H1 (cell line): ENCODE measurements at regions not wholly inside any gene's neighbourhood (a gene's known extent, or its start where the extent isn't known, plus 50 kb on each side); places are given as distances from the start of the nearest gene placed in this dataset.

ENCODE experiments used
- CTCF ChIA-PET: fragments of 300-600 bp; sonication (Branson Sonifier 250); formaldehyde crosslinking; loops from one replicate; lab custom pipeline; 2021; ENCODE audit not compliant: partially characterized antibody; lab: Charles Lee
- POLR2A ChIA-PET: fragments of 300-600 bp; sonication (Branson Sonifier 250); formaldehyde crosslinking; loops from one replicate; lab custom pipeline; 2021; ENCODE audit warnings: inconsistent platforms; ENCODE audit not compliant: partially characterized antibody; lab: Charles Lee
- DNase-seq, 2 experiments: peaks; one replicate each; pipeline versions ENCODE4 v3.0.0 to v3.0.0-alpha.2; 2010 to 2022; ENCODE audit warnings: low spot score in 2 of 2, low read depth in 1 of 2, mixed read lengths in 1 of 2
- FAIRE-seq: peaks from 2 replicates; lab custom pipeline; 2011; peaks lifted over from hg19 to GRCh38; lab: Jason Lieb, UNC
- H2AFZ ChIP-seq: 2 replicates; pipeline ENCODE4 v1.8.1; 2012; ENCODE audit warnings: low read length, inconsistent platforms
- H2AK5ac ChIP-seq: 2 replicates; pipeline ENCODE4 v1.6.1; 2013; ENCODE audit warnings: low read depth, low read length
- H2BK120ac ChIP-seq: replicated peaks from 2 replicates; pipeline ENCODE3; 2013; ENCODE audit warnings: low read depth, low read length, inconsistent platforms
- H2BK12ac ChIP-seq: 2 replicates; pipeline ENCODE4 v1.6.1; 2013; ENCODE audit warnings: low read depth, low read length
- H2BK15ac ChIP-seq: 2 replicates; pipeline ENCODE4 v1.6.1; 2013; ENCODE audit warnings: low read length
- H2BK20ac ChIP-seq: 2 replicates; pipeline ENCODE4 v1.6.1; 2013; ENCODE audit warnings: low read length
- H2BK5ac ChIP-seq: 2 replicates; pipeline ENCODE4 v1.6.1; 2013; ENCODE audit warnings: low read depth, low read length
- H3K14ac ChIP-seq: 2 replicates; pipeline ENCODE4 v1.6.1; 2013; ENCODE audit warnings: inconsistent platforms; ENCODE audit not compliant: insufficient read length
- H3K18ac ChIP-seq: 2 replicates; pipeline ENCODE4 v1.6.1; 2013; ENCODE audit warnings: low read length; ENCODE audit errors: extremely low read depth
- H3K23ac ChIP-seq: 2 replicates; pipeline ENCODE4 v1.6.1; 2013; ENCODE audit warnings: inconsistent platforms; ENCODE audit not compliant: insufficient read length
- H3K23me2 ChIP-seq: 2 replicates; pipeline ENCODE4 v1.6.1; 2013; ENCODE audit warnings: low read depth, low read length
- H3K27ac ChIP-seq: 2 replicates; pipeline ENCODE4 v1.6.1; 2011; ENCODE audit warnings: low read depth, low read length, inconsistent platforms
- H3K27me3 ChIP-seq, 4 experiments: replicated peaks in 1 of 4; 1 replicate in 1 of 4; 2 replicates in 3 of 4; pipeline versions ENCODE4 v1.6.1 to v1.8.1; 2011 to 2013; ENCODE audit warnings: low read length in 3 of 4, mild to moderate bottlenecking in 3 of 4, inconsistent platforms in 2 of 4, mixed read lengths in 2 of 4, moderate library complexity in 1 of 4; ENCODE audit not compliant: control insufficient read depth in 3 of 4, insufficient read depth in 3 of 4; ENCODE audit errors: extremely low read depth in 1 of 4
- H3K36me3 ChIP-seq, 4 experiments: 2 replicates each; pipeline versions ENCODE4 v1.6.1 to v1.8.1; 2011 to 2013; ENCODE audit warnings: mild to moderate bottlenecking in 4 of 4, low read length in 3 of 4, moderate library complexity in 2 of 4, control low read depth in 1 of 4, inconsistent platforms in 1 of 4; ENCODE audit not compliant: insufficient read depth in 4 of 4, control insufficient read depth in 2 of 4
- H3K4ac ChIP-seq: replicated peaks from 2 replicates; pipeline ENCODE3; 2013; ENCODE audit warnings: low read length, low read depth, mixed read lengths, inconsistent platforms; ENCODE audit not compliant: insufficient read length
- H3K4me1 ChIP-seq, 4 experiments: replicated peaks in 1 of 4; 1 replicate in 1 of 4; 2 replicates in 3 of 4; pipeline versions ENCODE4 v1.6.1 to v1.8.1; 2011 to 2013; ENCODE audit warnings: low read length in 3 of 4, inconsistent platforms in 2 of 4, mixed read lengths in 1 of 4; ENCODE audit not compliant: insufficient read depth in 4 of 4, control insufficient read depth in 3 of 4
- H3K4me2 ChIP-seq, 2 experiments: 2 replicates each; pipeline versions ENCODE4 v1.6.1 to v1.8.1; 2011 to 2013; ENCODE audit warnings: low read depth in 2 of 2, low read length in 2 of 2, control low read depth in 1 of 2, inconsistent platforms in 1 of 2, mild to moderate bottlenecking in 1 of 2; ENCODE audit not compliant: insufficient read depth in 1 of 2
- H3K4me3 ChIP-seq, 4 experiments: fragments of 200-600, 300-600 bp in 1 of 4; sonication (generic), shearing (Covaris generic), sonication (Bioruptor Twin) in 1 of 4; 2 replicates each; pipeline versions ENCODE4 v1.5.1 to v1.8.1; 2011 to 2016; ENCODE audit warnings: low read length in 4 of 4, low read depth in 3 of 4, control low read depth in 2 of 4, inconsistent platforms in 2 of 4, mild to moderate bottlenecking in 2 of 4, mixed read lengths in 1 of 4, moderate library complexity in 1 of 4; ENCODE audit not compliant: insufficient read depth in 2 of 4; ENCODE audit errors: extremely low read depth in 1 of 4
- H3K56ac ChIP-seq: replicated peaks from 2 replicates; pipeline ENCODE3; 2013; ENCODE audit warnings: low read depth, mild to moderate bottlenecking, mixed read lengths, low read length, inconsistent platforms; ENCODE audit not compliant: insufficient read length
- H3K79me1 ChIP-seq: 2 replicates; pipeline ENCODE4 v1.6.1; 2013; ENCODE audit warnings: low read depth, low read length, control low read depth
- H3K79me2 ChIP-seq, 2 experiments: 2 replicates each; pipeline versions ENCODE4 v1.6.1 to v1.8.1; 2012 to 2013; ENCODE audit warnings: low read length in 2 of 2, mild to moderate bottlenecking in 2 of 2, inconsistent platforms in 1 of 2; ENCODE audit not compliant: insufficient read depth in 2 of 2, control insufficient read depth in 1 of 2
- H3K9ac ChIP-seq, 4 experiments: replicated peaks in 1 of 4; 1 replicate in 1 of 4; 2 replicates in 3 of 4; pipeline versions ENCODE4 v1.6.1 to v1.8.1; 2011 to 2013; ENCODE audit warnings: low read depth in 3 of 4, low read length in 3 of 4, control low read depth in 2 of 4, mild to moderate bottlenecking in 2 of 4, moderate library complexity in 2 of 4, inconsistent platforms in 1 of 4; ENCODE audit errors: extremely low read depth in 1 of 4
- H3K9me3 ChIP-seq, 2 experiments: 2 replicates each; pipeline versions ENCODE4 v1.6.1 to v1.8.1; 2012 to 2013; ENCODE audit warnings: mild to moderate bottlenecking in 2 of 2, moderate library complexity in 2 of 2, control low read depth in 1 of 2, inconsistent platforms in 1 of 2, low read depth in 1 of 2, low read length in 1 of 2, mixed read lengths in 1 of 2; ENCODE audit not compliant: insufficient read depth in 2 of 2
- H4K20me1 ChIP-seq, 2 experiments: replicated peaks in 1 of 2; 2 replicates each; pipeline versions ENCODE3 to v1.8.1; 2011 to 2013; ENCODE audit warnings: inconsistent platforms in 2 of 2, low read length in 2 of 2, mild to moderate bottlenecking in 1 of 2; ENCODE audit not compliant: insufficient read depth in 2 of 2, control insufficient read depth in 1 of 2
- H4K5ac ChIP-seq: 2 replicates; pipeline ENCODE4 v1.6.1; 2013; ENCODE audit warnings: low read length, low read depth, mixed read lengths, inconsistent platforms; ENCODE audit not compliant: insufficient read length
- H4K8ac ChIP-seq: 2 replicates; pipeline ENCODE4 v1.8.0; 2013; ENCODE audit warnings: mild to moderate bottlenecking, moderate library complexity, low read length, inconsistent platforms; ENCODE audit not compliant: insufficient read depth; ENCODE audit errors: extremely low read depth
- H4K91ac ChIP-seq: replicated peaks from 2 replicates; pipeline ENCODE3; 2013; ENCODE audit warnings: low read length, mixed read lengths, inconsistent platforms; ENCODE audit not compliant: insufficient read length
- KDM1A ChIP-seq: fragments of 200-600, 300-600 bp; sonication (generic); IDR thresholded peaks from 2 replicates; pipeline ENCODE4 v1.7.1; 2016; ENCODE audit warnings: mild to moderate bottlenecking, low read length, borderline replicate concordance
- WGBS, 2 experiments: shearing (Covaris generic) in 1 of 2; methylation state at CpG; one replicate each; pipeline versions ENCODE4 v1.1.6 to v1.1.7; 2013 to 2015; ENCODE audit warnings: low lambda C conversion rate in 2 of 2, mixed read lengths in 2 of 2, inconsistent platforms in 1 of 2, low coverage in 1 of 2, missing lambda C conversion rate in 1 of 2; ENCODE audit not compliant: insufficient replicate concordance in 2 of 2, insufficient coverage in 1 of 2, insufficient read length in 1 of 2; ENCODE audit errors: extremely low coverage in 1 of 2, missing lambda C conversion rate in 1 of 2; 5-methylcytosine and 5-hydroxymethylcytosine counted together

- no peak for TF ChIP-seq KDM1A
- WGBS, 2 experiments, result 90% methylated on average over 2 of the region's 2 CpGs; no CpG with 5 or more reads in 1 of the 2 experiments
- H2AFZ ChIP-seq, result no peak overlapping the region
- no peak overlapping the region for H3K18ac ChIP-seq
- H4K20me1 ChIP-seq, result no peaks in the 10 kb centered on the region
- no peak overlapping the region for H3K9ac ChIP-seq
- no peak overlapping the region for H4K8ac ChIP-seq
- H3K27me3 ChIP-seq, result no peaks in the 10 kb centered on the region
- H4K5ac ChIP-seq, result no peak overlapping the region
- no peak overlapping the region for H2BK12ac ChIP-seq
- H3K36me3 ChIP-seq, result no peaks in the 10 kb centered on the region
- H3K4me1 ChIP-seq, result peaks cover 5 to 13% (median 9%) of the 10 kb centered on the region in 4 experiments
- DNase-seq (no peak), FAIRE-seq (no peak)
- no peaks in the 10 kb centered on the region for H3K79me2 ChIP-seq
- no peaks in the 10 kb centered on the region for H3K9me3 ChIP-seq
- H3K4me2 ChIP-seq, result no peak overlapping the region
- no peak overlapping the region for H2AK5ac ChIP-seq
- no peak overlapping the region for H3K56ac ChIP-seq
- H2BK15ac ChIP-seq, result no peak overlapping the region
- no peak overlapping the region for H3K23ac ChIP-seq
- H2BK20ac ChIP-seq, result no peak overlapping the region
- no peak overlapping the region for H3K4ac ChIP-seq
- no peak overlapping the region for H3K4me3 ChIP-seq
- H2BK120ac ChIP-seq, result no peak overlapping the region
- POLR2A ChIA-PET, result no interaction called here
- H3K27ac ChIP-seq, result no peak overlapping the region
- no peak overlapping the region for H3K14ac ChIP-seq
- no peaks in the 10 kb centered on the region for H3K79me1 ChIP-seq
- H4K91ac ChIP-seq, result no peak overlapping the region
- no peak overlapping the region for H2BK5ac ChIP-seq
- no peaks in the 10 kb centered on the region; the same call in 1 of the 2 replicates for H3K23me2 ChIP-seq
- CTCF ChIA-PET, result interaction anchor here (0.6 to 3.1 kb wide), 4 partner anchors 27 to 209 kb away, joined by 3 to 14 read pairs (median 6); no protein-coding TSS in a partner anchor
Measured at GRCh38 chr20:2238601-2239000, 57.2 kb upstream of the TGM3 start.
